Bronchial epithelial cell (primary cell): ENCODE measurements at regions not wholly inside any gene's neighbourhood (a gene's known extent, or its start where the extent isn't known, plus 50 kb on each side); places are given as distances from the start of the nearest gene placed in this dataset.

Source experiments
- DNase-seq: peaks from one replicate; pipeline ENCODE4 v3.0.0-alpha.2; 2010; ENCODE audit warnings: low read depth
- FAIRE-seq: peaks from 2 replicates; lab custom pipeline; 2011; peaks lifted over from hg19 to GRCh38; lab: Jason Lieb, UNC
- H3K27me3 ChIP-seq: 2 replicates; pipeline ENCODE4 v1.5.1; 2011; ENCODE audit warnings: low read length; ENCODE audit not compliant: control insufficient read depth, insufficient read depth
- H3K36me3 ChIP-seq: 2 replicates; pipeline ENCODE4 v1.5.1; 2011; ENCODE audit warnings: low read length; ENCODE audit not compliant: control insufficient read depth, insufficient read depth
- H3K4me3 ChIP-seq: 2 replicates; pipeline ENCODE4 v1.5.1; 2011; ENCODE audit warnings: mild to moderate bottlenecking, low read depth, low read length, control low read depth
- TF ChIP-seq, protein P1 (sequence below): IDR thresholded peaks from 2 replicates; pipeline ENCODE4 v1.5.1; 2011; ENCODE audit warnings: mild to moderate bottlenecking, moderate library complexity, low read length, control low read depth, inconsistent platforms; ENCODE audit not compliant: insufficient read depth, severe bottlenecking

DNA sequence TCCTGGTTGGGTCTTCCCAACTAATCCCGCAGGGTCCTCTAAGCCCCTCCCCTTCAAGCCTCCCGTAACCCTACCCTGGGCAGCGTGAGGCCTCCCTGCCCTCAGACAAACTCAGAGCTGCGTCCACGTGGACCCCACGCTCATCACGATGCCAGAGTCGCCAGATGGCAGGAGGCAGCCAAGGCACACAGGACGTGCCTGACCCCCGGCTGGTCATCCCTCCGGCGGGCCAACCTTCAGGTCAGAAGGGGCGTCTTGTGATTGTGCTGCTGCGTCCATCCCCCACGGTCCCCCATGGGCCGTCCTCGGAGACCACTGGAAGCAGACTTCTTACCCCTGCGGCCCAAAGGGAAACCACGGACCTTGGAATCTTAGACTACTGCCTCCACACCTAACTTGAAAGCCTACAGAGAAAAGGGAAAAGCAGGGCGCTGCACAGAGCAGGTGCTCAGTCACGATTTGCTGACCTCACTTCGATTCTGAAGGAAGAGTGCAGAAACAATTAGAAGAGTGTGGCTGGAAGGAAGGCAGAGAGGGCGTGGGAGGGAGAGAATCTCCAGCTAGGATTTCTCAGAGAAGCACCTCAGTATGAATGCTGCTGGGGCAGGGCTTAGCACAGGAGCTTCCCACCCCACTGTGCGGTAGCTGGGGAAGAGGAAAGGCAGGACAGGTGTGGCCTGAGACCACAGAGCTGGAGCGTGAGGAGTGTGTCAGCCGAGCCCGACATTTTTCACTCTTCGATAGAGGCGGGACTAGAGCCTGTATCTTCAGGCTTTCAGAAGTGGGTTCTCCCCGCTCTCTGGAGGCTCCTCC is 174.8 kb downstream of the ERCC6L2 start:
- no peak overlapping the region for H3K4me3 ChIP-seq
- DNase-seq, result no peak
- H3K27me3 ChIP-seq, result no peaks in the 10 kb centered on the region
- FAIRE-seq, result peak; percentile 88
- TF ChIP-seq, protein P1, sequence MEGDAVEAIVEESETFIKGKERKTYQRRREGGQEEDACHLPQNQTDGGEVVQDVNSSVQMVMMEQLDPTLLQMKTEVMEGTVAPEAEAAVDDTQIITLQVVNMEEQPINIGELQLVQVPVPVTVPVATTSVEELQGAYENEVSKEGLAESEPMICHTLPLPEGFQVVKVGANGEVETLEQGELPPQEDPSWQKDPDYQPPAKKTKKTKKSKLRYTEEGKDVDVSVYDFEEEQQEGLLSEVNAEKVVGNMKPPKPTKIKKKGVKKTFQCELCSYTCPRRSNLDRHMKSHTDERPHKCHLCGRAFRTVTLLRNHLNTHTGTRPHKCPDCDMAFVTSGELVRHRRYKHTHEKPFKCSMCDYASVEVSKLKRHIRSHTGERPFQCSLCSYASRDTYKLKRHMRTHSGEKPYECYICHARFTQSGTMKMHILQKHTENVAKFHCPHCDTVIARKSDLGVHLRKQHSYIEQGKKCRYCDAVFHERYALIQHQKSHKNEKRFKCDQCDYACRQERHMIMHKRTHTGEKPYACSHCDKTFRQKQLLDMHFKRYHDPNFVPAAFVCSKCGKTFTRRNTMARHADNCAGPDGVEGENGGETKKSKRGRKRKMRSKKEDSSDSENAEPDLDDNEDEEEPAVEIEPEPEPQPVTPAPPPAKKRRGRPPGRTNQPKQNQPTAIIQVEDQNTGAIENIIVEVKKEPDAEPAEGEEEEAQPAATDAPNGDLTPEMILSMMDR, result no peak
- no peaks in the 10 kb centered on the region for H3K36me3 ChIP-seq

DNA sequence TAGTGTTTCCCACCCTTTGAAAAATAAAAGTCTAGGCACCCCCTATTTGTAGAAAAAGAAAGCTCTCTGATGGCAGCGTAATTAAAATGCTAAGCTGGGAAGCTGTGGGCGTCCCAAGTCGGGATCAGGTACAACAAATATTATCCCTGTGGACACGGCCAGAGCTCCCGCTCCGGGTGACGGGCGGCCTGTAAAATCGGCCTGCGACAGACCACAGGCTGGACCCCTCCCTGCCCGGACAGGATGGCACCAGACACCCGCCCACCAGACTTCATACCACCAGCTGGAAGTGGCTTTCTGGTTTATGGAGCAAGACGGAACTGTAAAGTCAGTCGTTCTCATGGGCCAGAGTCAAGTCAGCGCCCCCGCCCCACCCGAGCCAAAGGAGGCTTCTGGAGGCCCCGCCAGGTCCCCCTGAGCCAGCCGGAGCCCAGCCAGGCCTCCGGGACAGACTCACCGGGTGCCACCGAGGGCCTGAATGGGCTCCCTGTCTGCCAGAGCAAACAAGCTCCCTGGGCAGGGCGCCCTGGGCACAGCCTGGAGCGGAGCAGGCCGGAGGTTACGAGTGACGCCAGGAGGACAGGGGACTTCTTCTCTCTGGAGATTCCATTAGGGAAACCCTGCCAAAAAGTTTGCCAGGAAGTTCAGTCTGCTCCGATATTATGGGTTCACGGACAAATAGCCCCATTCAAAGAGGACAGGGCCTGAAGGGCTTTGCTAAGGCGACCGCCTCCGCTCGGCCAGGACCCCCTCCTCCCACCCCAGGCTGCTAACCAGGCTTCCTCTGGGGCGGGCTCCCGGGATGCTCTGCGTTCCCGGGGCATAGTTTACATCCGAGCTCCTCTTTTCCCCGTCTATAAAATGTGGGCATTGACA is 173.7 kb downstream of the ERCC6L2 start:
- TF ChIP-seq, protein P1, result no peak
- peaks cover 3% of the 10 kb centered on the region for H3K27me3 ChIP-seq
- DNase-seq (no peak), FAIRE-seq (no peak)
- H3K36me3 ChIP-seq, result no peaks in the 10 kb centered on the region
- no peak overlapping the region for H3K4me3 ChIP-seq

DNA sequence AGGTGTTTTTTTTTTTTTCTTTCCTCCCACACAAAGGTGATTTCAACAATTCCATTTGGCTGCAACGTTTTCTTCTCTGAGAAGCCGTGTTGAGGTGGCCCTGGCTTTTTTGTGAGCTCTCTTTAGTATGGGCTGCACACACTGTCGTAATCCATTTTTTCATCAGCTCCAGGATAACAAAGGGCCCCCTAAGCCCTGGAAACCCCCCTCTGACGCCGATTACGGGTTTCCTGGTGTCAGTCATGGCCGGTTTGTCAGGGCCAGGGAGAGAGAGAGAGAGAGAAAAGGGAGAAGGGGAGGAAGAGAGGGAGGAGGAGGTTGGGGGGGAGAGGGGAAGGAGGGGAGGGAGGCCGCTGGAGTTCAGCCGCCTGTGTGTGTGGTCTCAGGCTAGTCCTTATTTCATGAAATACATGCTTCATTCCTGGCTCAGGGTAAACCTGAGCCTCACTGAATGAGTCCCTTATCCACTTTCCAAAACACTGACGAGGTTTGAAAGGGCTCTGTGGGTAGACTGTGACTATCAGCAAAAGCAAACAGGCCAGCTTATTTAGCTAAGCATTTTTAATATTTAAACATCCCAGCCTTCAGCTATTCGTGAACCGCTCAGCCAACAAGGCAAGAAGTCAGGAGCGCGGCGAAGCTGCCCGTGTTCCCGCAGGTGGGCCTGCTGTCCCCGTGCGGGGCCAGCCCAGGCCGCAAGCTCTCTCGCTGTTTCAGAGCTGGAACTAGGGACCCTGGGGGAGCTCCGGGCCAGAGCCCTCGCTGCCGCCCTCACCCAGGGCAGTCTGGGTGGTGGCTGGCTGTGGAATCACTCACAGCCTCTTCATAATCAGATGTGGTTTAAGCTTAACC is 172.8 kb downstream of the ERCC6L2 start:
- FAIRE-seq (no peak), DNase-seq (peak; percentile 48)
- H3K27me3 ChIP-seq, result peaks cover 3% of the 10 kb centered on the region
- no peak overlapping the region for H3K4me3 ChIP-seq
- TF ChIP-seq, protein P1, result no peak
- no peaks in the 10 kb centered on the region for H3K36me3 ChIP-seq

DNA sequence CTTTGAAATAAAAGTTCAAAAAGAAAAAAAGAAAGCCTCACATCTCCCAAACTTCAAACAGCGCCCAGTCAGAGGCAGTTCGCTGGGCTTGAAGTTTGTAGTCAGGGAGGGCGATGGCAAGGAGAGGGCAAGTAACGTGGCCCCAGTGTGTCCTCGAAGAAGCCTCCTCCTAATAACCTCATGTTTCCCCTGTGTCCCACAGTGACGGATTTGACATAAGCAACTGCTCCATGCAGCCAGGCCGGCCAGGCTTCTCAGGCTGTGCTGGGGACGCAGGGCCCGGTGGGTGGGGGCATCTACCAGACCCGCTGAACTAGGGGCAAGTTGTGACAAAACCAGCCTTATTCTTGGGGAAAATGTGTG is 172.2 kb downstream of the ERCC6L2 start:
- Histone ChIP-seq H3K4me3 (no peak overlapping the region), H3K36me3 (no peaks in the 10 kb centered on the region), H3K27me3 (peaks cover 3% of the 10 kb centered on the region)
- DNase-seq, result no peak
- TF ChIP-seq, protein P1, result no peak
- no peak for FAIRE-seq

DNA sequence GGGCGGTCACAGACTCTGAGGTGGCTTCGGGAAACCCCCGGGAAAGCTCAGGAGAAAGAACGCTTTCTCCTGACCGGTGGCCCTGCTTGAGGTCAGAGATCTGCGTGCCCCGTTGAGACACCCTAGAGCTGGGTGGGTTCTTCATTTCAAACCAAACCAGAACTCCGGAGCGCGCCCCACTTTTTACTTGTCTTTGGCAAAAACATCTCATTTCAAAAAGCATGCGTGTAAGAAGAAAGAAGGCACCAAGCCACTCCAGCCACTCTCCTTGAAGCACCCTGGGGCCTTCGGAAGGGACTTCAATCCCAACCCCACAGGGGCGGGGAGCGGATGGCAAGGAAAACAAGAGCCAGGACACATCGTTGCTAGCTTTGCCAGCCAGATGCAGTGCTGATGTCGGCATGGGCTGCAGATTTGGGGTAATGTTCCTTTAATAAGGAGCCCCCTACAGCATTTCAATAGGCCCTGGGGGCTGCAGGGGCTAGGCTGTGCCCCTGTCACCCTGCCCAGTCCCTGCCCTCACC is 171.7 kb downstream of the ERCC6L2 start:
- FAIRE-seq, result no peak
- Histone ChIP-seq H3K27me3 (peaks cover 3% of the 10 kb centered on the region), H3K4me3 (no peak overlapping the region), H3K36me3 (no peaks in the 10 kb centered on the region)
- DNase-seq, result no peak
- TF ChIP-seq, protein P1, result no peak
